Stimulated activated CD8-positive, alpha-beta memory T cell treated with anti-CD3 and anti-CD28 coated beads, Interleukin-15, amount 100 ng/mL, for 4 hours (primary cell): ENCODE measurements at regions not wholly inside any gene's neighbourhood (a gene's known extent, or its start where the extent isn't known, plus 50 kb on each side); places are given as distances from the start of the nearest gene placed in this dataset.

ENCODE experiments used
- DNase-seq, 2 donors: peaks; one replicate each; pipeline ENCODE4 v3.0.0-alpha.2; 2020; ENCODE audit warnings: low read depth in 2 of 2

- no peak for DNase-seq
Measured at GRCh38 chr2:147553775-147554271, 291.0 kb upstream of the ACVR2A start.

GRCh38 chr2:147550995-147551731 lies 293.7 kb upstream of the ACVR2A start:
- DNase-seq, result no peak

- DNase-seq, result no peak
Measured at GRCh38 chr2:147549054-147549453, 295.8 kb upstream of the ACVR2A start.

GRCh38 chr2:147548451-147548850 lies 296.4 kb upstream of the ACVR2A start:
- no peak for DNase-seq

- DNase-seq, result no peak
Measured at GRCh38 chr2:147547440-147547839, 297.4 kb upstream of the ACVR2A start.

GRCh38 chr2:147546109-147546508 lies 298.7 kb upstream of the ACVR2A start:
- no peak for DNase-seq

GRCh38 chr2:147543056-147543455 lies 301.8 kb upstream of the ACVR2A start:
- DNase-seq, result no peak

GRCh38 chr2:147542351-147542750 lies 302.5 kb upstream of the ACVR2A start:
- DNase-seq, result no peak

GRCh38 chr2:147541314-147541713 lies 303.5 kb upstream of the ACVR2A start:
- DNase-seq, result no peak

- no peak for DNase-seq
Measured at GRCh38 chr2:147538821-147539220, 306.0 kb upstream of the ACVR2A start.

GRCh38 chr2:147538088-147538487 lies 306.7 kb upstream of the ACVR2A start:
- DNase-seq, result no peak

- DNase-seq, result no peak
Measured at GRCh38 chr2:147531269-147531668, 313.6 kb upstream of the ACVR2A start.

- no peak for DNase-seq
Measured at GRCh38 chr2:147530033-147530432, 314.8 kb upstream of the ACVR2A start.

- no peak for DNase-seq
Measured at GRCh38 chr2:147525819-147526489, 318.9 kb upstream of the ACVR2A start.

- DNase-seq, result no peak
Measured at GRCh38 chr2:147524912-147525311, 319.9 kb upstream of the ACVR2A start.

- DNase-seq, result no peak
Measured at GRCh38 chr2:147523415-147523814, 321.4 kb upstream of the ACVR2A start.

GRCh38 chr2:147521936-147522335 lies 322.9 kb upstream of the ACVR2A start:
- no peak for DNase-seq

- no peak for DNase-seq
Measured at GRCh38 chr2:147520817-147521216, 324.0 kb upstream of the ACVR2A start.

- DNase-seq, result no peak
Measured at GRCh38 chr2:147519178-147519577, 325.7 kb upstream of the ACVR2A start.

GRCh38 chr2:147515213-147515612 lies 329.6 kb upstream of the ACVR2A start:
- DNase-seq, result no peak

GRCh38 chr2:147512206-147512605 lies 332.6 kb upstream of the ACVR2A start:
- no peak for DNase-seq

- DNase-seq, result no peak
Measured at GRCh38 chr2:147511491-147511948, 333.3 kb upstream of the ACVR2A start.

GRCh38 chr2:147509821-147510220 lies 335.0 kb upstream of the ACVR2A start:
- DNase-seq, result no peak
